ENCODE measurements at regions not wholly inside any gene's neighbourhood (a gene's known extent, or its start where the extent isn't known, plus 50 kb on each side); places are given as distances from the start of the nearest gene placed in this dataset.

- DNase-seq: no peak
Observed at GRCh38 chr12:112559784-112560183, 141.0 kb downstream of the PTPN11 start.

- DNase-seq: no peak
Observed at GRCh38 chr12:112564160-112564784, 145.5 kb downstream of the PTPN11 start.

- no peak for DNase-seq
Observed at GRCh38 chr12:112568641-112569040, 149.9 kb downstream of the PTPN11 start.

- DNase-seq: no peak
Observed at GRCh38 chr12:112570096-112570495, 151.3 kb downstream of the PTPN11 start.

GRCh38 chr12:112573141-112573540 is 154.4 kb downstream of the PTPN11 start:
- DNase-seq: no peak

GRCh38 chr12:112574896-112575558 is 156.3 kb downstream of the PTPN11 start:
- DNase-seq: no peak

- no peak for DNase-seq
Observed at GRCh38 chr12:112575559-112576067, 156.9 kb downstream of the PTPN11 start.

GRCh38 chr12:112577473-112578329 is 159.0 kb downstream of the PTPN11 start:
- no peak for DNase-seq

- no peak for DNase-seq
Observed at GRCh38 chr12:112584266-112584722, 165.5 kb downstream of the PTPN11 start.

- DNase-seq: no peak
Observed at GRCh38 chr12:112586148-112586783, 167.5 kb downstream of the PTPN11 start.

GRCh38 chr12:112589275-112589674 is 170.5 kb downstream of the PTPN11 start:
- no peak for DNase-seq

- DNase-seq: no peak
Observed at GRCh38 chr12:112590281-112590680, 171.5 kb downstream of the PTPN11 start.

GRCh38 chr12:112591488-112591887 is 172.7 kb downstream of the PTPN11 start:
- no peak for DNase-seq

GRCh38 chr12:112595410-112595809 is 176.7 kb downstream of the PTPN11 start:
- DNase-seq: no peak

- DNase-seq: no peak
Observed at GRCh38 chr12:112597986-112598385, 179.2 kb downstream of the PTPN11 start.

GRCh38 chr12:112598626-112599025 is 179.9 kb downstream of the PTPN11 start:
- DNase-seq: no peak

GRCh38 chr12:112599871-112600270 is 181.1 kb downstream of the PTPN11 start:
- no peak for DNase-seq

GRCh38 chr12:112602150-112602549 is 183.4 kb downstream of the PTPN11 start:
- DNase-seq: no peak

- no peak for DNase-seq
Observed at GRCh38 chr12:112606611-112607365, 184.8 kb upstream of the RPH3A start.

- no peak for DNase-seq
Observed at GRCh38 chr12:112607427-112607826, 184.1 kb upstream of the RPH3A start.

- no peak for DNase-seq
Observed at GRCh38 chr12:112611908-112612307, 179.6 kb upstream of the RPH3A start.

GRCh38 chr12:112615196-112615595 is 176.4 kb upstream of the RPH3A start:
- DNase-seq: no peak
